OCI-LY1 (cell line): ENCODE measurements at regions not wholly inside any gene's neighbourhood (a gene's known extent, or its start where the extent isn't known, plus 50 kb on each side); places are given as distances from the start of the nearest gene placed in this dataset.

ENCODE experiments used
- CTCF ChIP-seq: fragments of 200-600 bp; sonication (generic), shearing (Covaris generic); IDR thresholded peaks from 2 replicates; pipeline ENCODE4 v1.5.1; 2017; ENCODE audit warnings: mild to moderate bottlenecking, antibody characterized with exemption, low read length, moderate library complexity, mixed read lengths
- EZH2 ChIP-seq: fragments of 200-600 bp; sonication (generic), shearing (Covaris generic); IDR thresholded peaks from 2 replicates; pipeline ENCODE4 v1.8.0; 2017; ENCODE audit warnings: borderline replicate concordance, mixed run types, mild to moderate bottlenecking, antibody characterized with exemption, low read length, moderate library complexity, mixed read lengths

GRCh38 chr6:82076916-82077315 is 170.6 kb downstream of the IBTK start:
- no peak for TF ChIP-seq CTCF
- TF ChIP-seq EZH2, result no peak
